ENCODE measurements at regions not wholly inside any gene's neighbourhood (a gene's known extent, or its start where the extent isn't known, plus 50 kb on each side); places are given as distances from the start of the nearest gene placed in this dataset.

DNA sequence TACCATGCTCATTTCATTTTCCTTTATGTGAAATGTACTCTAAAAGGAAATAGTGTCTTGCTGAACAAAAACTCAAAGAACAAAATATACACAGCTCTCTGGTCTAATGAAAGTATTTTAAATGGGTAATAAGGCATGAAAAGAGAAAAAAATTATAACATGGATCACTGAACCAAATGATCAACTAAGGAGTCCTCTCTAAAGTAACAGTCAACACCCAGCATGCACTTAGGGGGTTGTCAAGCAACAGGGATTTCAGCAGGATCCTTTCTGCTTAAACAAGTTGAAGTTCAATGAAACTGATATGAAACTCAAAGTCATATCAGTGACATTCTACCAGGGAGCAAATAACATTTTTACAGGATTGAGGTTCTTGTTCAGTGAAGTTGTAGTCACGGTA, 398.8 kb downstream of the SEC23A start:
- DNase-seq (ENCODE audit: low spot score): no peak
- H3K27ac ChIP-seq (ENCODE audit: low read depth, low read length, poor library complexity, severe bottlenecking): no peak overlapping the region
- H3K4me2 ChIP-seq (ENCODE audit: low read length): no peak overlapping the region
- H4K20me1 ChIP-seq (ENCODE audit: insufficient read depth, low read length): no peaks in the 10 kb centered on the region
- H3K9me2 ChIP-seq (ENCODE audit: insufficient read depth, low read length): no peaks in the 10 kb centered on the region
- TF ChIP-seq, protein P1, sequence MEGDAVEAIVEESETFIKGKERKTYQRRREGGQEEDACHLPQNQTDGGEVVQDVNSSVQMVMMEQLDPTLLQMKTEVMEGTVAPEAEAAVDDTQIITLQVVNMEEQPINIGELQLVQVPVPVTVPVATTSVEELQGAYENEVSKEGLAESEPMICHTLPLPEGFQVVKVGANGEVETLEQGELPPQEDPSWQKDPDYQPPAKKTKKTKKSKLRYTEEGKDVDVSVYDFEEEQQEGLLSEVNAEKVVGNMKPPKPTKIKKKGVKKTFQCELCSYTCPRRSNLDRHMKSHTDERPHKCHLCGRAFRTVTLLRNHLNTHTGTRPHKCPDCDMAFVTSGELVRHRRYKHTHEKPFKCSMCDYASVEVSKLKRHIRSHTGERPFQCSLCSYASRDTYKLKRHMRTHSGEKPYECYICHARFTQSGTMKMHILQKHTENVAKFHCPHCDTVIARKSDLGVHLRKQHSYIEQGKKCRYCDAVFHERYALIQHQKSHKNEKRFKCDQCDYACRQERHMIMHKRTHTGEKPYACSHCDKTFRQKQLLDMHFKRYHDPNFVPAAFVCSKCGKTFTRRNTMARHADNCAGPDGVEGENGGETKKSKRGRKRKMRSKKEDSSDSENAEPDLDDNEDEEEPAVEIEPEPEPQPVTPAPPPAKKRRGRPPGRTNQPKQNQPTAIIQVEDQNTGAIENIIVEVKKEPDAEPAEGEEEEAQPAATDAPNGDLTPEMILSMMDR (conservative IDR thresholded peaks at IDR 0.05; ENCODE audit: low read length): no peak
- no peak for TF ChIP-seq EZH2phosphoT487 (IDR thresholded peaks at IDR 0.05; ENCODE audit: borderline replicate concordance, low read depth, low read length)
- ChIA-PET CTCF (ENCODE audit: unreplicated experiment) (no interaction called here), POLR2A (interaction anchor here (0.7 kb wide), 1 partner anchor 20 kb away, joined by 3 read pairs; no protein-coding TSS in a partner anchor)
- no peak overlapping the region for H3K4me3 ChIP-seq (ENCODE audit: low read depth, low read length, poor library complexity, severe bottlenecking)
- no TSS peak for BruUV-seq (replicated peaks)
- H3K36me3 ChIP-seq (ENCODE audit: insufficient read depth, low read length): no peaks in the 10 kb centered on the region
- H2AFZ ChIP-seq (ENCODE audit: low read length): no peak overlapping the region
- intact Hi-C loops (cut with micrococcal nuclease; ENCODE audit: unreplicated experiment): no loop called here
- H3K9me3 ChIP-seq (ENCODE audit: low read length): no peaks in the 10 kb centered on the region
- no peaks in the 10 kb centered on the region for H3K79me2 ChIP-seq (ENCODE audit: insufficient read depth, low read depth, low read length)
- H3K4me1 ChIP-seq (ENCODE audit: insufficient read depth, low read length, poor library complexity, severe bottlenecking): no peaks in the 10 kb centered on the region

DNA sequence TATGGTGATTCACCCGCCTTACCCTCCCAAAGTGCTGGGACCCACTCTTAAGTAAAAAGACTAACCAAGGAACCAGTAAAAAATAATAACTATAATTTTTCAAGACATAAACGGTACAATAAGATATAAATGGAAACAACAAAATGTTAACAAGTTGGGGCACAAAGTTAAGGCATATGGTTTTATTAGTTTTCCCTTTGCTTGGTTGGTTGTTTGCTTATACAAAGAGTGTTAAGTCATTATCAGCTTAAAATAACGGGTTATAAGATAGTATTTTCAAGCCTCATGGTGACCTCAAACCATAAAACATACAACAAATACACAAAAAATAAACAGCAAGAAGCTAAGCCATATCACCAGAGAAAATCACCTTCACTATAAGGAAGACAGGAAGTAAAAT, 406.1 kb downstream of the SEC23A start:
- DNase-seq (ENCODE audit: low spot score): no peak
- BruUV-seq (replicated peaks): no TSS peak
- CTCF ChIA-PET (ENCODE audit: unreplicated experiment): no interaction called here
- Histone ChIP-seq H3K4me3 (ENCODE audit: low read depth, low read length, poor library complexity, severe bottlenecking) (no peak overlapping the region), H3K27ac (ENCODE audit: low read depth, low read length, poor library complexity, severe bottlenecking) (no peak overlapping the region), H3K4me1 (ENCODE audit: insufficient read depth, low read length, poor library complexity, severe bottlenecking) (no peaks in the 10 kb centered on the region), H3K36me3 (ENCODE audit: insufficient read depth, low read length) (no peaks in the 10 kb centered on the region), H3K9me2 (ENCODE audit: insufficient read depth, low read length) (no peaks in the 10 kb centered on the region), H3K79me2 (ENCODE audit: insufficient read depth, low read depth, low read length) (no peaks in the 10 kb centered on the region), H3K9me3 (ENCODE audit: low read length) (no peaks in the 10 kb centered on the region), H2AFZ (ENCODE audit: low read length) (no peak overlapping the region), H3K4me2 (ENCODE audit: low read length) (no peak overlapping the region), H4K20me1 (ENCODE audit: insufficient read depth, low read length) (no peaks in the 10 kb centered on the region)
- TF ChIP-seq, protein P1 (conservative IDR thresholded peaks at IDR 0.05; ENCODE audit: low read length): no peak
- TF ChIP-seq EZH2phosphoT487 (IDR thresholded peaks at IDR 0.05; ENCODE audit: borderline replicate concordance, low read depth, low read length): no peak
- intact Hi-C loops (cut with micrococcal nuclease; ENCODE audit: unreplicated experiment): no loop called here
- POLR2A ChIA-PET: interaction anchor here (0.6 kb wide), 1 partner anchor 92 kb away, joined by 3 read pairs; no protein-coding TSS in a partner anchor

DNA sequence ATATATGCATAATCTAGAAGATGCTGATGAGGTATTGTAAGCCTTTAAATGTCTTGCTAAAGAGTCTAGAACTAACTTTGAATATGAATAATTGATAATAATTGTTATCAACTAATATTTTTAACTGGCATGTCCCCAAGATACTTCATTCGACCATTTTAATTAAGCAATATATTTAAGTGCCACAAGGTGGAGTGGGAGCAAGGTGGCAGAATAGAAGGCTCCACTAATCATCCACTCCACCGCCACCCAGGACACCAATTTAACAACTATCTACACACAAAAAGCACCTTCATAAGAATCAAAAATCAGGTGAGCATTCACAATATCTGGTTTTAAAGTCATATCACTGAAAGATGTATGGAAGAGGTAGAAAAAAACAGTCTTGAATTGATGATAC, 409.6 kb downstream of the SEC23A start:
- CTCF ChIA-PET (ENCODE audit: unreplicated experiment): no interaction called here
- Histone ChIP-seq H3K4me1 (ENCODE audit: insufficient read depth, low read length, poor library complexity, severe bottlenecking) (no peaks in the 10 kb centered on the region), H3K4me2 (ENCODE audit: low read length) (no peak overlapping the region), H3K27ac (ENCODE audit: low read depth, low read length, poor library complexity, severe bottlenecking) (no peak overlapping the region), H2AFZ (ENCODE audit: low read length) (no peak overlapping the region), H3K4me3 (ENCODE audit: low read depth, low read length, poor library complexity, severe bottlenecking) (no peak overlapping the region), H3K36me3 (ENCODE audit: insufficient read depth, low read length) (no peaks in the 10 kb centered on the region), H3K79me2 (ENCODE audit: insufficient read depth, low read depth, low read length) (no peaks in the 10 kb centered on the region), H3K9me2 (ENCODE audit: insufficient read depth, low read length) (no peaks in the 10 kb centered on the region), H3K9me3 (ENCODE audit: low read length) (no peaks in the 10 kb centered on the region), H4K20me1 (ENCODE audit: insufficient read depth, low read length) (no peaks in the 10 kb centered on the region)
- TF ChIP-seq, protein P1 (conservative IDR thresholded peaks at IDR 0.05; ENCODE audit: low read length): peak; percentile 36; the same call in 1 of the 2 replicates
- no peak for TF ChIP-seq EZH2phosphoT487 (IDR thresholded peaks at IDR 0.05; ENCODE audit: borderline replicate concordance, low read depth, low read length)
- no peak for DNase-seq (ENCODE audit: low spot score)
- BruUV-seq (replicated peaks): no TSS peak
- intact Hi-C loops (cut with micrococcal nuclease; ENCODE audit: unreplicated experiment): no loop called here
- POLR2A ChIA-PET: no interaction called here

Data from OCI-LY7 (cell line).